IMR-90 (cell line): ENCODE measurements at regions not wholly inside any gene's neighbourhood (a gene's known extent, or its start where the extent isn't known, plus 50 kb on each side); places are given as distances from the start of the nearest gene placed in this dataset.

ENCODE experiments used
- ATAC-seq: fragments of 200-7000 bp; cut with Tn5 transposase; 2 replicates; pipeline ENCODE4 v1.9.1; 2020; ENCODE audit warnings: low read depth, mild to moderate bottlenecking, moderate library complexity
- BruUV-seq: library from RNA; stranded (reverse); fragments of 400-500 nt; replicated peaks from 2 replicates; lab custom pipeline; 2021; lab: Mats Ljungman, UMichigan
- CTCF ChIA-PET: fragments of 300-600 bp; formaldehyde crosslinking; extraction: SDS; loops from one replicate; lab custom pipeline; 2021; ENCODE audit warnings: antibody characterized with exemption; lab: Yijun Ruan, JAX
- POLR2A ChIA-PET: fragments of 300-600 bp; sonication (Branson Sonifier 250); formaldehyde crosslinking; loops from one replicate; lab custom pipeline; 2022; ENCODE audit warnings: antibody characterized with exemption; ENCODE audit not compliant: unreplicated experiment; lab: Charles Lee
- DNase-seq: peaks from one replicate; pipeline ENCODE4 v3.0.0; 2013
- H2AFZ ChIP-seq: replicated peaks from 2 replicates; pipeline ENCODE3; 2013; ENCODE audit warnings: low read length, mild to moderate bottlenecking; ENCODE audit not compliant: poor library complexity
- H2AK5ac ChIP-seq: 2 replicates; pipeline ENCODE4 v1.6.1; 2013; ENCODE audit warnings: low read depth, low read length, inconsistent platforms
- H2AK9ac ChIP-seq: replicated peaks from 2 replicates; pipeline ENCODE3; 2013; ENCODE audit warnings: mild to moderate bottlenecking, low read depth, low read length, moderate library complexity; ENCODE audit not compliant: poor library complexity
- H2BK120ac ChIP-seq: 2 replicates; pipeline ENCODE4 v1.6.1; 2013; ENCODE audit warnings: low read depth, low read length, inconsistent platforms
- H2BK15ac ChIP-seq: 3 replicates; pipeline ENCODE4 v1.6.1; 2013; ENCODE audit warnings: low read depth, low read length, inconsistent platforms
- H2BK20ac ChIP-seq: 2 replicates; pipeline ENCODE4 v1.6.1; 2013; ENCODE audit warnings: low read depth, mild to moderate bottlenecking, inconsistent platforms, low read length, moderate library complexity
- H2BK5ac ChIP-seq: 2 replicates; pipeline ENCODE4 v1.6.1; 2013; ENCODE audit warnings: mild to moderate bottlenecking, low read depth, low read length, inconsistent platforms; ENCODE audit not compliant: poor library complexity, severe bottlenecking
- H3K14ac ChIP-seq: replicated peaks from 2 replicates; pipeline ENCODE4 v1.6.1; 2013; ENCODE audit warnings: low read depth, low read length, inconsistent platforms
- H3K18ac ChIP-seq: 2 replicates; pipeline ENCODE4 v1.6.1; 2013; ENCODE audit warnings: low read depth, low read length, control low read depth
- H3K23ac ChIP-seq: 2 replicates; pipeline ENCODE4 v1.6.1; 2013; ENCODE audit warnings: low read depth, low read length, inconsistent platforms
- H3K27ac ChIP-seq: 2 replicates; pipeline ENCODE4 v1.5.1; 2013; ENCODE audit warnings: mild to moderate bottlenecking, control low read depth, low read length; ENCODE audit not compliant: insufficient read depth
- H3K27me3 ChIP-seq: 2 replicates; pipeline ENCODE4 v1.6.1; 2013; ENCODE audit warnings: low read length; ENCODE audit not compliant: control insufficient read depth, insufficient read depth
- H3K36me3 ChIP-seq: 2 replicates; pipeline ENCODE4 v1.6.1; 2013; ENCODE audit warnings: low read length, mixed read lengths; ENCODE audit not compliant: control insufficient read depth, insufficient read depth
- H3K4ac ChIP-seq: 2 replicates; pipeline ENCODE4 v1.6.1; 2013; ENCODE audit warnings: low read depth, low read length, inconsistent platforms
- H3K4me1 ChIP-seq: 2 replicates; pipeline ENCODE4 v1.6.1; 2013; ENCODE audit warnings: low read length, mixed read lengths; ENCODE audit not compliant: control insufficient read depth, insufficient read depth
- H3K4me2 ChIP-seq: 2 replicates; pipeline ENCODE4 v1.6.1; 2013; ENCODE audit warnings: low read depth, mild to moderate bottlenecking, control low read depth, low read length, moderate library complexity
- H3K4me3 ChIP-seq: 2 replicates; pipeline ENCODE4 v1.5.1; 2013; ENCODE audit warnings: low read depth, mild to moderate bottlenecking, control low read depth, low read length, moderate library complexity; ENCODE audit not compliant: insufficient read depth
- H3K56ac ChIP-seq: 2 replicates; pipeline ENCODE4 v1.6.1; 2013; ENCODE audit warnings: low read length, inconsistent platforms; ENCODE audit not compliant: insufficient read depth; ENCODE audit errors: extremely low read depth
- H3K79me1 ChIP-seq, 2 experiments: 2 replicates each; pipeline ENCODE4 v1.6.1; 2013; ENCODE audit warnings: low read length in 2 of 2, inconsistent platforms in 1 of 2, low read depth in 1 of 2
- H3K9ac ChIP-seq: 2 replicates; pipeline ENCODE4 v1.6.1; 2013; ENCODE audit warnings: low read depth, low read length, control low read depth
- H3K9me1 ChIP-seq: 2 replicates; pipeline ENCODE4 v1.6.1; 2013; ENCODE audit warnings: low read length, inconsistent platforms; ENCODE audit not compliant: insufficient read depth
- H3K9me3 ChIP-seq: 2 replicates; pipeline ENCODE4 v1.6.1; 2013; ENCODE audit warnings: low read length; ENCODE audit not compliant: control insufficient read depth, insufficient read depth
- H4K20me1 ChIP-seq: 2 replicates; pipeline ENCODE4 v1.6.1; 2013; ENCODE audit warnings: low read length, inconsistent platforms; ENCODE audit not compliant: insufficient read depth
- H4K5ac ChIP-seq: 2 replicates; pipeline ENCODE4 v1.6.1; 2013; ENCODE audit warnings: mild to moderate bottlenecking, low read depth, low read length, control low read depth
- H4K8ac ChIP-seq, 2 experiments: 2 replicates each; pipeline ENCODE4 v1.6.1; 2013; ENCODE audit warnings: low read depth in 2 of 2, low read length in 2 of 2, control low read depth in 1 of 2, inconsistent platforms in 1 of 2
- H4K91ac ChIP-seq: 2 replicates; pipeline ENCODE4 v1.6.1; 2013; ENCODE audit warnings: low read depth, low read length, inconsistent platforms; ENCODE audit not compliant: insufficient read depth
- MAFK ChIP-seq: IDR thresholded peaks from 2 replicates; pipeline ENCODE4 v1.6.1; 2012; ENCODE audit warnings: low read depth, low read length, improper control_type of control experiment
- RAD21 ChIP-seq: IDR thresholded peaks from 2 replicates; pipeline ENCODE4 v1.6.1; 2012; ENCODE audit warnings: low read length, improper control_type of control experiment
- WGBS, 2 experiments: methylation state at CpG; one replicate each; pipeline versions ENCODE4 v1.1.5 to v1.1.7; 2013; ENCODE audit warnings: missing lambda C conversion rate in 2 of 2; ENCODE audit not compliant: insufficient read length in 1 of 2; ENCODE audit errors: extremely low coverage in 2 of 2; 5-methylcytosine and 5-hydroxymethylcytosine counted together
- dilution Hi-C: fragments of 300-500 bp; cut with HindIII; formaldehyde crosslinking; loops from one replicate; pipeline ENCODE4 v1.14.3; 2018; ENCODE audit warnings: low sequenced_read_pairs; ENCODE audit not compliant: unreplicated experiment
- in situ Hi-C: fragments of 300-500 bp; cut with MboI; formaldehyde crosslinking; loops from 3 replicates; pipeline ENCODE4 v1.14.3; 2019; ENCODE audit warnings: low sequenced_read_pairs, inconsistent platforms, mixed read lengths
- intact Hi-C: fragments of 100-400 bp; cut with micrococcal nuclease; formaldehyde crosslinking; loops from 2 replicates; pipeline ENCODE4 v1.10.0; 2022

DNA sequence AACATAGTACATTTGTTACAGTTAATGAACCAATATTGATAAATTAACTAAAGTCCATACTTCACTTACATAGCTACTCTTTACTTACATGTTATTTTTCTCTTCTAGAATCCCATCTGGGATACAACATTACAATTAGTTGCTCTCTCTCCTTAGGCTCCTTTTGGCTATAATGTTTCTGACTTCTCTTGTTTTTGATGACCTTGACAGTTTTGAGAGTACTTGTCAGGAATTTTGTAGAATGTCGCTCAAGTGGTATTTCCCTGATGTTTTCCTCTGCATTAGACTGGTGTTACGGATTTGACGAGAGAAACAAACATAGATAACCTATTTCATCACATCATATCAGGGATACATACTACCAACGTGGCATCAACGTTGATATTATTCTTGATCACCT lies 925.4 kb upstream of the TMPRSS15 start:
- intact Hi-C loops (no loop called here), dilution Hi-C loops (no loop called here), in situ Hi-C loops (no loop called here)
- WGBS, 2 experiments: 35% methylated on average over 2 of the region's 5 CpGs; no CpG with 5 or more reads in 1 of the 2 experiments
- no TSS peak for BruUV-seq
- no peak for TF ChIP-seq RAD21
- peak; percentile 63 for TF ChIP-seq MAFK
- Histone ChIP-seq H3K14ac (no peak overlapping the region), H3K9me3 (peaks cover 2% of the 10 kb centered on the region; the same call in 1 of the 2 replicates), H3K36me3 (no peaks in the 10 kb centered on the region), H2AK9ac (no peak overlapping the region), H4K5ac (no peak overlapping the region), H4K20me1 (no peaks in the 10 kb centered on the region), H3K27me3 (no peaks in the 10 kb centered on the region), H3K23ac (no peak overlapping the region), H3K4me3 (no peak overlapping the region), H3K18ac (no peak overlapping the region), H3K27ac (no peak overlapping the region), H3K4me1 (no peaks in the 10 kb centered on the region), H2BK15ac (no peak overlapping the region), H3K79me1 (no peaks in the 10 kb centered on the region), H3K4ac (no peak overlapping the region), H2AFZ (no peak overlapping the region), H3K9ac (no peak overlapping the region), H4K8ac (no peak overlapping the region), H2BK120ac (no peak overlapping the region), H2BK5ac (no peak overlapping the region), H3K9me1 (no peaks in the 10 kb centered on the region), H2BK20ac (no peak overlapping the region), H2AK5ac (no peak overlapping the region), H3K56ac (no peak overlapping the region; the same call in 1 of the 2 replicates), H3K4me2 (no peak overlapping the region), H4K91ac (no peak overlapping the region)
- DNase-seq (no peak), ATAC-seq (no peak)
- ChIA-PET POLR2A (no interaction called here), CTCF (no interaction called here)
